ENCODE measurements at regions not wholly inside any gene's neighbourhood (a gene's known extent, or its start where the extent isn't known, plus 50 kb on each side); places are given as distances from the start of the nearest gene placed in this dataset.

DNA sequence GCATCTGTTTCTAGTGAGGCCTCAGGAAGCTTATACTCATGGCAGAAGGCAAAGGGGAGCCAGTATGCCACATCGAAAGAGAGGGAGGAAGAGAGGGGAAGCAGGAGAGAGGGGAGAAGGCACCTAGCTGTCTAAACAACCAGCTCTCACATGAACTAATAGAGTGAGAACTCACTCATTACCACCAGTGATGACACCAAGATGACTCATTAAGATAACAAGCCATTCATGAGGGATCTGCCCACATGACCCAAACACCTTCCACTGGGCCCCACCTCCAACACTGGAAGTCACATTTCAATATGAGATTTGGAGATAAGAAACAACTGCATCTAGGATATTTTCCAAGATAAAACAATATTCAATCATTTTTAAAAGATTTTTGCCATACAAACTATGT is 753.9 kb upstream of the ZEB2 start:
- TF ChIP-seq, protein P1, sequence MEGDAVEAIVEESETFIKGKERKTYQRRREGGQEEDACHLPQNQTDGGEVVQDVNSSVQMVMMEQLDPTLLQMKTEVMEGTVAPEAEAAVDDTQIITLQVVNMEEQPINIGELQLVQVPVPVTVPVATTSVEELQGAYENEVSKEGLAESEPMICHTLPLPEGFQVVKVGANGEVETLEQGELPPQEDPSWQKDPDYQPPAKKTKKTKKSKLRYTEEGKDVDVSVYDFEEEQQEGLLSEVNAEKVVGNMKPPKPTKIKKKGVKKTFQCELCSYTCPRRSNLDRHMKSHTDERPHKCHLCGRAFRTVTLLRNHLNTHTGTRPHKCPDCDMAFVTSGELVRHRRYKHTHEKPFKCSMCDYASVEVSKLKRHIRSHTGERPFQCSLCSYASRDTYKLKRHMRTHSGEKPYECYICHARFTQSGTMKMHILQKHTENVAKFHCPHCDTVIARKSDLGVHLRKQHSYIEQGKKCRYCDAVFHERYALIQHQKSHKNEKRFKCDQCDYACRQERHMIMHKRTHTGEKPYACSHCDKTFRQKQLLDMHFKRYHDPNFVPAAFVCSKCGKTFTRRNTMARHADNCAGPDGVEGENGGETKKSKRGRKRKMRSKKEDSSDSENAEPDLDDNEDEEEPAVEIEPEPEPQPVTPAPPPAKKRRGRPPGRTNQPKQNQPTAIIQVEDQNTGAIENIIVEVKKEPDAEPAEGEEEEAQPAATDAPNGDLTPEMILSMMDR (IDR thresholded peaks at IDR 0.05; ENCODE audit: insufficient read depth, low read depth, low read length), result no peak

GRCh38 chr2:145268931-145269330 is 749.0 kb upstream of the ZEB2 start:
- TF ChIP-seq, protein P1 (IDR thresholded peaks at IDR 0.05; ENCODE audit: insufficient read depth, low read depth, low read length), result no peak
- no peak overlapping the region for H3K4me3 ChIP-seq (ENCODE audit: low read depth, low read length)
- DNase-seq (ENCODE audit: low read depth), result peak; percentile 16

More for the DNA sequence above, 753.9 kb upstream of the ZEB2 start:
- H3K4me3 ChIP-seq (ENCODE audit: low read depth, low read length), result no peak overlapping the region
- no peak for DNase-seq (ENCODE audit: low read depth)

DNA sequence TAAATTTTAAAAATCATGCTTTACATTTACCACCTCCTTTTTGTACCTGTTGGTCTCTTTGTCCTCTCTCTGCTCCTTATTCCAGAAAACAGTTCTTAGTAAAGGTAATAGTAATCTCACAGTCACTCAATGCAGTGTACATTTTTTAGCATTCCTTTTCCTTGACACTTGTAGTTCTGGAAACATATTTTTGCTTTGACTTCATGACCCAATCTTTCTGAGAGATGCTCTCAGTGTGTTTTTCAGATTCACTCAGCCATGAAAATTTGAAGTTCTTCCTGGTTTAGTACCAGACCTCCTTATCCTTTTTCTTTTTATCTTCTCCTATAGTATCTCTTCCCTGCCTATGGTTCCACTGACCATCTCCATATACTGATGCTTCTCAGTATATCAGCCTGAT is 747.5 kb upstream of the ZEB2 start:
- TF ChIP-seq, protein P1 (IDR thresholded peaks at IDR 0.05; ENCODE audit: insufficient read depth, low read depth, low read length), result no peak
- no peak overlapping the region for H3K4me3 ChIP-seq (ENCODE audit: low read depth, low read length)
- DNase-seq (ENCODE audit: low read depth), result no peak

DNA sequence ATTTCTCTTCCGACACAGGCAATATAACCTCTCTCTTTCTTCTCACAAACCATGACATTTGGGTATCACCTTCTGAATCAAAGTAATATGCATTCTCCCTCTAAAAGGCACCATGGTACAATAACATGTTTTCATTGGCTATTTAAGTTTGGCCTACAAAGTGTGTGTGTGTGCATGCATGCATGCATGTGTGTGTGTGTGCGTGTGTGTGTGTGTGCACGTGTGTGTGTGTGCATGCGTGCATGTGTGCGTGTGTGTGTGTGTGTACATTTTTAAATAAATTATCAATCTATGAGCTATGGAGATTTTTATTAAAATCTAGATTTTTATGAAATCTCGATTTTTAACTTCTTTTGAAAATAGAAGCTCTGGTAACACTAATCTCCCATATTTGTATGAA is 745.3 kb upstream of the ZEB2 start:
- no peak overlapping the region for H3K4me3 ChIP-seq (ENCODE audit: low read depth, low read length)
- TF ChIP-seq, protein P1 (IDR thresholded peaks at IDR 0.05; ENCODE audit: insufficient read depth, low read depth, low read length), result no peak
- no peak for DNase-seq (ENCODE audit: low read depth)

DNA sequence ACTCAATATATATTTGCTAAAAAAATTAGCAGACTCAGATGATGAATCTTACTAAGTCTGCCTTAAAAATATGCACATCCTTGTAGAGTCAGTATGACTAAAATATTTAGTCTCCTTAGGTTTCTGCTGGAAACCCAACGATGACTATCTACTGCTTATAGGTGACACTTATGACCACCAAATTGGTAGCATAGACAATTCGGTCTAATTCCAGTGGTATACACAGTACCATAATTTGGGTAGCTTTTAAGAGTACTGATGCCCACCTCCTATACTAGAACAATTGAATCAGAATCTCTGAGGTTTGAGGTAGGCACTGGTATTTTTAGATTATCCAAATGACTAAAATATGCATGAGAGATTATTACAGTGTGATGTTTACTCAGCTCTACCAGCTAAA is 740.8 kb upstream of the ZEB2 start:
- TF ChIP-seq, protein P1 (IDR thresholded peaks at IDR 0.05; ENCODE audit: insufficient read depth, low read depth, low read length), result no peak
- DNase-seq (ENCODE audit: low read depth), result no peak
- H3K4me3 ChIP-seq (ENCODE audit: low read depth, low read length), result no peak overlapping the region

DNA sequence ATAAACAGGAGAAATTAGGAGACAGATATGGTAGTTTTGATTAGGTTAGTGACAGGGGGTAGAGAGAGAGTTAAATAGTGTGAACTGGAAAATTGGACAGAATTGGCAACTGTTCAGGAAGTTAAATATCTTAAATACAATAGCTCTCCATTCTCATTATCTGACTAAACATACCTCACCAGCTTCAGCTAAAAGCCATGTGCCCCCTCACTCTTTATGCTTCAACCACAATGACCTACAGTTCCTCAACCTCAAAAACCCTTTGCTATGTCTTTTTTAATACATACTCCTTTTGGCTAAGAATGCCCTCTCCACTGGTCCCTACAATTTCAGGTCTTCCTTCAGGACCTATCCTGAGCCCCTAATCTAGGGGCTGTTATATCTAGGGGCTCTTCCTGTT is 740.2 kb upstream of the ZEB2 start:
- H3K4me3 ChIP-seq (ENCODE audit: low read depth, low read length), result no peak overlapping the region
- no peak for DNase-seq (ENCODE audit: low read depth)
- TF ChIP-seq, protein P1 (IDR thresholded peaks at IDR 0.05; ENCODE audit: insufficient read depth, low read depth, low read length), result no peak

DNA sequence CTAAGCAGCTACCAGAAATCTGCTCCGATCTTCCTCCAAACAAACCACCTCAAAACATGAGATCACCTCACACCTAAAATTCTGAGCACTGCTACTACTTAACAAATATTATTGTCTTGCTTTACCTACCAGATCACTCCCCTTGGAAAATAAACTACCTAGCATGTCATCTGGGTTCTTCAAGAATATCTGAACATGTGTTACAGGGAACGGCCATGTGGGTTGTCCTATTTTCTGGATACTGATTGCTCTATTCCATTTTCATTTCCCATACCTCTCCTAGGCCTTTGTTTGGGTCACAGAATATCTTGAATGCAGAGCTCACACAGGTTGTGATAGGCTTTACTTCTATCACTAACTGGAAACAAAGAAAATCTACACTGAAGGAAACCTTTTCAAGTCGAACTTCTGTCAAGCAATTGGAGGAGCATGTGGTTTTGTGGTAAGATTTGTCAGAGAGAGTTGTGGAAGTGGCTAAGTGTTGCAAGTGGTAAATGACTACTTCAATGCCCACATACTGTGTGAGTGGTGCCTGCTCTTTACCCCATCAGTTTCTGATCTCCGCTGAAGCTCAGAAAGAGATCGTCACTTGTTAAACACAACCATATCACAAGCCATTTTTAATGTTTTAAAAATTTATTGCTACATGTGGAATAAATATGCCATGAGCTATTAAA is 739.1 kb upstream of the ZEB2 start:
- TF ChIP-seq, protein P1 (IDR thresholded peaks at IDR 0.05; ENCODE audit: insufficient read depth, low read depth, low read length), result no peak
- no peak overlapping the region for H3K4me3 ChIP-seq (ENCODE audit: low read depth, low read length)
- no peak for DNase-seq (ENCODE audit: low read depth)
